GM19372 (cell line): ENCODE measurements at regions not wholly inside any gene's neighbourhood (a gene's known extent, or its start where the extent isn't known, plus 50 kb on each side); places are given as distances from the start of the nearest gene placed in this dataset.
"Not testable (repeated sequence)": the region's sequence is repeated elsewhere in the genome, so short reads cannot be mapped to it uniquely, and the experiment has no call there.

ENCODE experiments used
- ATAC-seq: cut with Tn5 transposase; IDR thresholded peaks from one replicate; pipeline ENCODE4 v1.9.1; 2021; ENCODE audit warnings: mild to moderate bottlenecking, low read depth, moderate library complexity; ENCODE audit not compliant: unreplicated experiment

- not testable (repeated sequence) for ATAC-seq
Measured at GRCh38 chr17:15858082-15858481, 86.8 kb upstream of the ADORA2B start.

- not testable (repeated sequence) for ATAC-seq
Measured at GRCh38 chr17:15860774-15861173, 84.2 kb upstream of the ADORA2B start.

GRCh38 chr17:15864061-15864460, 80.9 kb upstream of the ADORA2B start:
- not testable (repeated sequence) for ATAC-seq

DNA sequence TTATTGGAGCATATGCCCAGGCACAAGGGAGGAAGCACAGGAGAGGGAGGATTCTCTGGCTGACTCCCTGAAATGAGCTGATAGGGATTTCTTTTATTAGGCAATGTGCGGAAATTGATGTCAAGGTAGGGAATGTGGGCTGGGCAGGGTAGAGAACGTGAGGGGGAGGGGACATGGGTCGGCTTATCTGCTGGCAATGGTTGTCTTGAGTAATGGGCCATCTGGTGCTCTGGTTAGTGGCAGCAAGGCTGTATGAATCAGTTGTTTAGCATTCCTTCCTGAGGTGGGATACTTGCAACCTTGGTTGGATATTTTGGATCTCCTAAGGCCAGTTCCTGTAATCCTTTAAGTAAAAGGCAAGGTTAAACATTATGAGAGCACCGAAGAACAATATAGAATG, 80.5 kb upstream of the ADORA2B start:
- not testable (repeated sequence) for ATAC-seq

DNA sequence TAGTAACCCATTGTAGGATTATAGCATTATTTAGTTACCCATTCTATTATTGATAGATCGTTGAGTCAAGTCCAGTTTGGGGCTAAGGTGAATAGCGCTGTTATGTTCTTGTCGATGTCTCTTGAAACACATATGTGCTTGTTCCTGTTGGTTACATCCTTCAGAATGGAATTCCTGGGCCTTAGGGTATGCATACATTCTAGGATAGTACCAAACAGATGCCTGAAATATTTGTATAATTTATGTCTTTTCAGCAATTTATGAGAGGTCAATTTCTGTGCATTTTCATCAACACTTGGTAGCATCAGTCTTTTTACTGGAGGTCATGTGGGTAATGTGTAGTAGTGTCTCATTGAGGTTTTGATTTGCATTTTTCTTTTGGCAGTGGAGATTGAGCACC, 78.9 kb upstream of the ADORA2B start:
- not testable (repeated sequence) for ATAC-seq

- not testable (repeated sequence) for ATAC-seq
Measured at GRCh38 chr17:15867331-15867730, 77.6 kb upstream of the ADORA2B start.

DNA sequence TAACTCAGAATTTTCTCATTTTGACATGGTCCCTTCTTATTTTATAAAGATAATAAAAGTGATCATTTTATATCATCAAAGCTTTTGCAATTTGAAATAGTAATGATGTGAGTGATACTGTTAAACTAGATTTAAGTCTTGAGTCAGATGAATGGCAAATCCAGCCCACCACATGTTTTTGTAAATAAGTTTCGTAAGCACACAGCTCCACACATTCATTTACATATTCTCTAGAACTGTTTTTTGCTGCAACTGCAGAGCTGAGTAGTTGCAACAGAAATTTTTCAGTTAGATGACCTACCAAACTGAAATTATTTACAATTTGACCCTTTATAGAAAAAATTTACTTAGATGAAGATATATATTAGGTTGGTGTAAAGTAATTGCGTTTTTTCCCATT, 75.1 kb upstream of the ADORA2B start:
- not testable (repeated sequence) for ATAC-seq

DNA sequence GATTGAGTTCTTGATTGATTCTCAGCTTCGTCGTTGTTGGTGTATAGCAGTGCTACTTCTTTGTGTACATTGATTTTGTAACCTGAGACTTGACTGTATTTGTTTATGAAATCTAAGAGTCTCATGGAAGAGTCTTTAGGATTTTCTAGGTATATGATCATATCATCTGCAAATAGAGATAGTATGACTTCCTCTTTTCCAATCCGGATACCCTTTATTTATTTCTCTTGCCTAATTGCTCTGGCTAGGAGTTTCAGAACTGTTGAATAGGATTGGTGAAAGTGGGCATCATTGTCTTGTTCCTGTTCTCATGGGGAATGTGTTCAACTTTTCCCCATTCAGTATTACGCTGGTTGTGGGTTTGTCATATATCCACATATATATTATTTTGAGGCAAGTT, 72.3 kb upstream of the ADORA2B start:
- not testable (repeated sequence) for ATAC-seq

DNA sequence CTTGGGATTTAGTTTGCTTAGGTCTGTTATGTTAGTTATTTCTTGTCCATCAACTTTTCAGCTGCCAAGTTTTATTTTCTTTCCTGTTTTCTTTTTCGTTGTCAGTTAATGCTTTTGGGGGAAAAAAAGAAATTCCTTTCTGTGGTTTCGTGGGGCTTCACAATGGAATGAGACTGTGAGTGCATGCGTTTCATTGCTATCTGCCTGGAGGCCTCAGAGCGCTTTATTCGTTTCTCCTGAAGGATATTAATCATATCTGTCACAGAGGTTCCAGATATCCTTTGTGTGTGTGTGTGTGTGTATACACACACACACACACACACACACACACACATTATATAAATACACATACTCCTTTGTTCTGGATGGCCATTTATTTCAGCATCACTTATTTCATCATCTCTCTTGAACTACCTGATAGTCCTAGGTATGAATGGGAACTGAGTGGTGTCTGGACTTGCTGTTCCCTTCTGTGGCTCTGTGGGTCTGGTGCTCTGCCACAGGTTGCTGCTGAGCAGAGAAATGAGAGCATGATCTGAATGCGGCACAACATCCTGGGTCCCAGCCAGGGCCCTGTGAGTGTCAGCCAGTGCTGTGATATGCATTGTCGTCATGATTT, 66.9 kb upstream of the ADORA2B start:
- not testable (repeated sequence) for ATAC-seq

GRCh38 chr17:15882058-15882720, 62.7 kb upstream of the ADORA2B start:
- no peak for ATAC-seq

DNA sequence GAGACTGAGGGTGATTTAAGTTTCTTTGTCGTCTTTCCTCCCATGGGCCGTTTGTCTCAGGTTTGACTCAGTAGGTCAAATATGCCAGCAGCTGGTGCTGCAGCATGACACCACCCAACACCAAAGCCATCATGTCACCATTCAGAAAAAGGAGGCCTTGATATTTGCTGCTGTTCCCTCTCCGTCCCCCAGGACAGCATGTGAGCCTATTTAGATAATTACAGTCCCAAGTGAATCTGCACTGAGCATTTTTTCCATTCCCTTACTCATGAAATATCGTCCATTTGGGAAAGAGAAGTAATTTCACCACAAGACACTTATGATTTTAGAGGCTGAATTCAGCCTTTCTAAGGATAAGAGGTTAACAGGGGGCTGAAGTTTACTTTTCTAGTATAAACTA, 62.2 kb upstream of the ADORA2B start:
- ATAC-seq: no peak

DNA sequence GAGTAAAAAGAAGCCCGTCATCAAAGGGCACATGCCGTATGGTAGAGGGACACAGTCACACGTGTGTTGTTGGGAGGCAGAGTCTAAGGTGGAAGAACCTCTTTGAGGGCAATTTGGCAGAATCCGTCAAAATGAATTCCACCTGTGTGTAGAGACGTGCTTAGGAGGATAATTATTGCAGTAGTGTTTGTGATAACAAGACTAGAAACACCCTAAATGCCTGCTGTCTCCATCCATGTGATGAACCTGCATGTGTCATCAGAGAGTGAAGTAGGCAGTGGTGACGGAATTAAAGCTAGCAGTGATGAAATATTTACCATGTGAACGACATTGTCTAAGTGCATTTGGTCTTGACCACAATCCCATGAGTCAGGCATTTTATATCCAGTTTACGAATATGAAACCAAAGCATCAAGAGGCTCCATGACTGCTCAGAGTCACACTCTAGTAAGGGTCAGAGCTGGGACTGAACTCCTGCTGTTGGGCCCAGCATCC, 61.3 kb upstream of the ADORA2B start:
- ATAC-seq: no peak

DNA sequence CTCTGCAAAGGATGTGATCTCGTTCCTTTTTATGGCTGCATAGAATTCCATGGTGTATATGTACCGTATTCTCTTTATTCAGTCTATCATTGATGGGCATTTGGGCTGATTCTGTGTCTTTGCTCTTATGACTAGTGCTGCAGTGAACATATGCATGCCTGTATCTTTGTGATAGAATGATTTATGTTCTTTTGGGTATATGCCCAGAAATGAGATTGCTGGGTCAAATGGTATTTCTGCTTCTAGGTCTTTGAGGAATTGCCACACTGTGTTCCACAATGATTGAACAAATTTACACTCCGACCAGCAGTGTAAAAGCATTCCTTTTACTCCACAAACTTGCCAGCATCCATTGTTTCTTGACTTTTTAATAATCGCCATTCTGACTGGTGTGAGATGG, 60.2 kb upstream of the ADORA2B start:
- no peak for ATAC-seq

- no peak for ATAC-seq
Measured at GRCh38 chr17:15885770-15886169, 59.2 kb upstream of the ADORA2B start.

GRCh38 chr17:15886221-15886620, 58.7 kb upstream of the ADORA2B start:
- ATAC-seq: no peak

DNA sequence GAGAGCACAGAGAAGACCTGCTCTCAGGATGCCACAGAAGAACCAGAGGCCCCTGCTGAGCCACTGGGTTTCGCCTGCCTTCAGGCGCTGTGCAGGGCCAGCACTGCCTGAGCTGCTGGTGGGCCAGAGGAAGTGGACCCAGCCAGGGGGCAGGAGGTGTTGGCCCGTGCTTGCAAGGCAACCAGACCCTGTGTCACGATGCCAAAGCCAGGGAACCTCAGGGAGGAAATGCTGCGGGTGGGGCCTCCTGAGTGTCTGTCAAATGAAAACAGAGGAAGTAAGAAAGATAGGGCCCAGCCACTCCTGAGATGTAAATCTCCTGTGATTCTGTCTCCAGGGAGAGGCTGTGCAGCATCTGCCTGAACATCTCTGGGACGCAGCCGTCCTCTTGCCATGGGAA, 58.1 kb upstream of the ADORA2B start:
- ATAC-seq: no peak

DNA sequence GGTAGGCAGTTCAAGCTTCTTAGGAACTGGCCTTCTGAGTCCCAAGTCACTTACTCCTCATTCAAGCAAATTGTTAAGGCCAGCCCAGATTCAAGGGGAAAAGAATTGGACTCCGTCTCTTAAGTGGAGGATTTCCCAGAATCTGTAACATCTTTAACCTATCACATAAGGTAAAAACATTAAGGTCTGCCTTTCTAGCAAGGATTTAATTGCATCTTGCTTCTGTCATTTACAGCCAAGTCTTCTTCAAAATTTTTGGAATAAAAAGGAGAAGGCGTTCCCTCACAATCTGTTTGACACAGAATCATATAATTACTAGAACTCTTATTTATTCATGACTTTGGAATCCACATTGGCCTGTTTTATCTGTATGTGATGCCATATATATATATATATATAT, 56.5 kb upstream of the ADORA2B start:
- ATAC-seq: no peak

GRCh38 chr17:15890279-15890892, 54.5 kb upstream of the ADORA2B start:
- ATAC-seq: no peak

GRCh38 chr17:15891318-15891717, 53.6 kb upstream of the ADORA2B start:
- ATAC-seq: no peak

DNA sequence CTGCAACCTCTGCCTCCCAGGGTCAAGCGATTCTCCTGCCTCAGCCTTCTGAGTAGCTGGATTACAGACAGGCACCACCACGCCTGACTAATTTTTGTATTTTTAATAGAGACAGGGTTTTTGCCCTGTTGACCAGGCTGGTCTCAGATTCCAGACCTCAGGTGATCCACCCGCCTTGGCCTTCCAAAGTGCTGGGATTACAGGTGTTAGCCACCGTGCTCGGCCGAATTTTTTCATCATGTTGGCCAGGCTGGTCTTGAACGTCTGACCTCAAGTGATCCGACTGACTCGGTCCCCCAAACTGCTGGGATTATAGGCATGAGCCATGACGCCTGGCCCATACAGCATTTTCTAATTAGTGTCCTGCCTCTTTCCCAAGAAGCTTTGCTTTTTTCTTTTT, 52.7 kb upstream of the ADORA2B start:
- no peak for ATAC-seq

DNA sequence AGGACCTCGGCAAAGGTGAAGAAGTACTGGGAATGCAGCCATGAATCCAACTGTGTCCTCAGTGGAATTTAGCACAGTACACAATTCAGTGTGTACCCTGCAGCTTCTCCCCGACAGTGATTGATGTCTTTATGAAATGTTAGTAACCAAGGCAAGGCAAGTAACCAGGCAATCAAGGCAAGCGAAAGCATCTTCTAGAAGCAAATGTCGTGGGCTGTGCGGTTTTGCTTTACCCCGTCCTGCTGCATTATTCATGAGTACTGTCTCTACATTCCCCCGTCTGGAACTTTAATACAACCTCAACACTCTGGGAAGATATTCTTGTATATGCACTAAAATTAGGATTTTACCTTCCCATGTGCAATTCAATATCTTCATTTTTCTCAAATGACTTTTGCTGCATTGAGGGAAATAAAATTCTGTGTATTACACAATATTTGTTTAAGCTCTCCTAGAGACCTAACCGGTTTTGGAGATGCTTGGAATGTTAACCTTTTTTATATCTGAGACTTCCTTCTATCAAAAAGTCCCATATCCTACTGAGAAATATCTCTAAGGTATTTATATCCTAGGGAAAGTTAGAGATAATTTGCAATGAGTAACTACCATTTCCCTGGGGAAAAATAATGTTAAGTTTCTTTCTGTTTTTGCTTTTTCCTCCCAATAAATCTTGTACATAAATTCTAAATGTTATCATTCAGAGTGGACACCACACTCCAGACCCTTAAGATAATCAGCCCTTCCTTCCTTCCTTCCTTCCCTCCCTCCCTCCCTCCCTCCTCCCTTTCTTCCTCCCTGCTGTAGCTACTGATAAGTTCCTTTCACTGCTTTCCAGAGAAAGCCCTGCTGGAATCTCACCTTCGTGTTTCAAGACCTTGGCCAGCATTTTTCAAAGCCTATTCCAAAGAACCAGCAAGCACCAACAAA, 51.9 kb upstream of the ADORA2B start:
- no peak for ATAC-seq
